HepG2 (cell line): ENCODE measurements at regions not wholly inside any gene's neighbourhood (a gene's known extent, or its start where the extent isn't known, plus 50 kb on each side); places are given as distances from the start of the nearest gene placed in this dataset.

Experiments used
- ATAC-seq: fragments of 200-7000 bp; cut with Tn5 transposase; 3 replicates; pipeline ENCODE4 v1.9.1; 2020; ENCODE audit warnings: mild to moderate bottlenecking, moderate library complexity
- BruUV-seq: library from RNA; stranded (reverse); fragments of 400-500 nt; replicated peaks from 2 replicates; lab custom pipeline; 2021; lab: Mats Ljungman, UMichigan
- CTCF ChIA-PET: fragments of 300-600 bp; formaldehyde crosslinking; extraction: SDS; loops from one replicate; lab custom pipeline; 2021; ENCODE audit warnings: low total read pairs, inconsistent platforms, low intra/inter-chr PET ratio; lab: Yijun Ruan, JAX
- POLR2A ChIA-PET: fragments of 350-600 bp; sonication (Branson Sonifier 250); formaldehyde crosslinking; loops from one replicate; lab custom pipeline; 2020; ENCODE audit warnings: antibody characterized with exemption, inconsistent platforms; lab: Yijun Ruan, JAX
- DNase-seq: peaks from one replicate; pipeline ENCODE4 v3.0.0-alpha.2; 2015; ENCODE audit warnings: low spot score
- FAIRE-seq: peaks from 3 replicates; lab custom pipeline; 2011; peaks lifted over from hg19 to GRCh38; lab: Jason Lieb, UNC
- H2AFZ ChIP-seq: one replicate; pipeline ENCODE4 v1.6.1; 2011; ENCODE audit warnings: low read length, inconsistent platforms
- H3K27ac ChIP-seq: fragments of 300-600 bp; 3 replicates; pipeline ENCODE4 v1.8.0; 2011; ENCODE audit warnings: mixed run types, mild to moderate bottlenecking, mixed read lengths, low read length, inconsistent platforms; ENCODE audit not compliant: insufficient read depth; ENCODE audit errors: extremely low read length
- H3K27me3 ChIP-seq, 2 experiments: fragments of 200-600 bp in 1 of 2; 2 replicates in 1 of 2; 3 replicates in 1 of 2; pipeline versions ENCODE4 v1.6.0 to v1.8.0; 2011; ENCODE audit warnings: low read length in 2 of 2, mild to moderate bottlenecking in 2 of 2, moderate library complexity in 2 of 2, inconsistent platforms in 1 of 2; ENCODE audit not compliant: insufficient read depth in 2 of 2, control insufficient read depth in 1 of 2
- H3K36me3 ChIP-seq, 2 experiments: fragments of 200-600 bp in 1 of 2; replicated peaks in 1 of 2; 2 replicates in 1 of 2; 3 replicates in 1 of 2; pipeline versions ENCODE4 v1.5.1 to v1.8.0; 2011; ENCODE audit warnings: low read length in 2 of 2, inconsistent platforms in 1 of 2; ENCODE audit not compliant: insufficient read depth in 2 of 2, control insufficient read depth in 1 of 2
- H3K4me1 ChIP-seq: 2 replicates; pipeline ENCODE4 v1.5.1; 2012; ENCODE audit warnings: low read length, inconsistent platforms; ENCODE audit not compliant: insufficient read depth
- H3K4me2 ChIP-seq: 2 replicates; pipeline ENCODE4 v1.6.0; 2011; ENCODE audit warnings: low read depth, low read length, inconsistent platforms
- H3K4me3 ChIP-seq, 3 experiments: fragments of 200-600 bp in 1 of 3; sonication (generic), shearing (Covaris generic) in 1 of 3; replicated peaks in 1 of 3; 2 replicates each; pipeline ENCODE4 v1.5.1; 2011 to 2016; ENCODE audit warnings: low read length in 3 of 3, inconsistent platforms in 2 of 3, low read depth in 2 of 3, mild to moderate bottlenecking in 2 of 3, control low read depth in 1 of 3, mixed read lengths in 1 of 3; ENCODE audit not compliant: insufficient read depth in 1 of 3
- H3K79me2 ChIP-seq: one replicate; pipeline ENCODE4 v1.6.1; 2011; ENCODE audit warnings: low read length, inconsistent platforms; ENCODE audit not compliant: insufficient read depth
- H3K9ac ChIP-seq: 2 replicates; pipeline ENCODE4 v1.6.0; 2011; ENCODE audit warnings: mild to moderate bottlenecking, low read depth, low read length, inconsistent platforms; ENCODE audit not compliant: insufficient read depth
- H3K9me3 ChIP-seq: 2 replicates; pipeline ENCODE4 v1.5.1; 2012; ENCODE audit warnings: mild to moderate bottlenecking, low read length
- H4K20me1 ChIP-seq: 2 replicates; pipeline ENCODE4 v1.6.0; 2011; ENCODE audit warnings: inconsistent platforms, mild to moderate bottlenecking, low read length, moderate library complexity; ENCODE audit not compliant: insufficient read depth
- HMG20B ChIP-seq: conservative IDR thresholded peaks from 2 replicates; pipeline ENCODE4 v1.6.1; 2016; ENCODE audit warnings: missing genetic modification reagents, missing compliant biosample characterization
- MIER2 ChIP-seq: IDR thresholded peaks from 2 replicates; pipeline ENCODE4 v1.6.1; 2016; ENCODE audit warnings: missing biosample characterization, missing genetic modification reagents
- NR2F2 ChIP-seq: IDR thresholded peaks from 2 replicates; pipeline ENCODE4 v1.6.1; 2012; ENCODE audit warnings: low read depth, inconsistent platforms, borderline replicate concordance
- PLRG1 ChIP-seq: fragments of 450-650 bp; conservative IDR thresholded peaks from 2 replicates; pipeline ENCODE4 v1.6.1; 2016
- SP2 ChIP-seq: sonication (generic); formaldehyde crosslinking; IDR thresholded peaks from 2 replicates; pipeline ENCODE4 v1.5.1; 2020; ENCODE audit warnings: mild to moderate bottlenecking, missing genetic modification reagents
- YEATS4 ChIP-seq: sonication (generic); formaldehyde crosslinking; IDR thresholded peaks from 2 replicates; pipeline ENCODE4 v1.4.0; 2020; ENCODE audit warnings: missing genetic modification reagents, borderline replicate concordance
- ZNF605 ChIP-seq: sonication (generic); formaldehyde crosslinking; IDR thresholded peaks from 2 replicates; pipeline ENCODE4 v1.8.0; 2022; ENCODE audit warnings: mild to moderate bottlenecking, missing genetic modification reagents
- ZNF619 ChIP-seq: sonication (generic); formaldehyde crosslinking; IDR thresholded peaks from 2 replicates; pipeline ENCODE4 v1.4.0; 2020; ENCODE audit warnings: mild to moderate bottlenecking, missing genetic modification reagents
- ZNF770 ChIP-seq: sonication (generic); formaldehyde crosslinking; IDR thresholded peaks from 2 replicates; pipeline ENCODE4 v1.5.0; 2020; ENCODE audit warnings: mild to moderate bottlenecking, missing genetic modification reagents
- ZNF772 ChIP-seq: sonication (generic); formaldehyde crosslinking; IDR thresholded peaks from 2 replicates; pipeline ENCODE4 v1.5.0; 2020; ENCODE audit warnings: mild to moderate bottlenecking, missing genetic modification reagents
- ZNF773 ChIP-seq: sonication (generic); formaldehyde crosslinking; IDR thresholded peaks from 2 replicates; pipeline ENCODE4 v1.4.0; 2020; ENCODE audit warnings: missing genetic modification reagents, borderline replicate concordance
- ZNF839 ChIP-seq: sonication (generic); formaldehyde crosslinking; IDR thresholded peaks from 2 replicates; pipeline ENCODE4 v1.4.0; 2020; ENCODE audit warnings: missing genetic modification reagents, mild to moderate bottlenecking, borderline replicate concordance
- in situ Hi-C: cut with HindIII; loops from 2 replicates; pipeline ENCODE4 v1.10.0; 2017; ENCODE audit warnings: low pct_unique_long_range_greater_than_20kb; ENCODE audit not compliant: extremely low pct_ligation_motif_present
- intact Hi-C: fragments of 100-400 bp; cut with micrococcal nuclease; formaldehyde crosslinking; loops from one replicate; pipeline ENCODE4 v1.10.0; 2022; ENCODE audit not compliant: unreplicated experiment
- TF ChIP-seq, protein P1 (sequence below), 2 experiments: sonication (generic) in 1 of 2; formaldehyde crosslinking in 1 of 2; IDR thresholded peaks; 2 replicates each; pipeline versions ENCODE4 v1.4.0 to v1.6.1; 2016 to 2020; ENCODE audit warnings: borderline replicate concordance in 1 of 2, low read depth in 1 of 2, mild to moderate bottlenecking in 1 of 2, missing genetic modification reagents in 1 of 2
- TF ChIP-seq, protein P2 (sequence below): sonication (generic); formaldehyde crosslinking; IDR thresholded peaks from 2 replicates; pipeline ENCODE4 v1.5.0; 2020; ENCODE audit warnings: missing genetic modification reagents
- TF ChIP-seq, protein P3 (sequence below): IDR thresholded peaks from 2 replicates; pipeline ENCODE4 v1.6.1; 2016; ENCODE audit warnings: low read depth, borderline replicate concordance
- TF ChIP-seq, protein P4 (sequence below): sonication (generic); formaldehyde crosslinking; IDR thresholded peaks from 2 replicates; pipeline ENCODE4 v1.5.0; 2020; ENCODE audit warnings: mild to moderate bottlenecking, missing genetic modification reagents, moderate library complexity

DNA sequence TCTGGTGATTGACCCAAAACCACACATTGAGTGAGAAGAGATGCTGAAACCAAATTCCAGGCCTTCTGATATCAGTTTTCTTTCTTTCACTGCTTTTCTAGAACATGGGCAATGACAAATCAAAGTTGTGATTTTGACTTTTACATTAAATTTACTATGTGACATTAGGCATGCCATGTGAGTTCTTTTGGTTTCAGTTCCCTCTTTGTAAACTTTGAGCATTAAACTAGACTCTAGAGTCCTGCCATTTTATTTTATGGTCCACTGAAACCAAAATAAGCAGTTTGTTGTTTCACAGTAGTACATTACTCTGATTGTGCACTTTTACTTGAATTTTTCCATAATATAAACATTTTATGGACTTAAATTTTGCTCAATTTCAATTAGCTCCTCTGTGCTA is 381.1 kb upstream of the SEMA3D start:
- H3K4me3 ChIP-seq, result no peak overlapping the region
- H2AFZ ChIP-seq, result no peak overlapping the region
- DNase-seq, result no peak
- H3K79me2 ChIP-seq, result no peaks in the 10 kb centered on the region
- no peaks in the 10 kb centered on the region for H3K4me1 ChIP-seq
- no peak overlapping the region for H3K27ac ChIP-seq
- H3K9me3 ChIP-seq, result no peaks in the 10 kb centered on the region
- in situ Hi-C loops (no loop called here), intact Hi-C loops (no loop called here)
- H3K9ac ChIP-seq, result no peak overlapping the region
- no peaks in the 10 kb centered on the region for H3K27me3 ChIP-seq
- CTCF ChIA-PET, result no interaction called here
- no peak for ATAC-seq
- no peaks in the 10 kb centered on the region for H4K20me1 ChIP-seq
- BruUV-seq, result no TSS peak
- no peak for FAIRE-seq
- no peaks in the 10 kb centered on the region for H3K36me3 ChIP-seq
- no peak overlapping the region for H3K4me2 ChIP-seq
- POLR2A ChIA-PET, result no interaction called here
- TF ChIP-seq, protein P1, sequence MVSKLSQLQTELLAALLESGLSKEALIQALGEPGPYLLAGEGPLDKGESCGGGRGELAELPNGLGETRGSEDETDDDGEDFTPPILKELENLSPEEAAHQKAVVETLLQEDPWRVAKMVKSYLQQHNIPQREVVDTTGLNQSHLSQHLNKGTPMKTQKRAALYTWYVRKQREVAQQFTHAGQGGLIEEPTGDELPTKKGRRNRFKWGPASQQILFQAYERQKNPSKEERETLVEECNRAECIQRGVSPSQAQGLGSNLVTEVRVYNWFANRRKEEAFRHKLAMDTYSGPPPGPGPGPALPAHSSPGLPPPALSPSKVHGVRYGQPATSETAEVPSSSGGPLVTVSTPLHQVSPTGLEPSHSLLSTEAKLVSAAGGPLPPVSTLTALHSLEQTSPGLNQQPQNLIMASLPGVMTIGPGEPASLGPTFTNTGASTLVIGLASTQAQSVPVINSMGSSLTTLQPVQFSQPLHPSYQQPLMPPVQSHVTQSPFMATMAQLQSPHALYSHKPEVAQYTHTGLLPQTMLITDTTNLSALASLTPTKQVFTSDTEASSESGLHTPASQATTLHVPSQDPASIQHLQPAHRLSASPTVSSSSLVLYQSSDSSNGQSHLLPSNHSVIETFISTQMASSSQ (IDR thresholded peaks at IDR 0.05; ENCODE audit: low read depth), result no peak
- TF ChIP-seq, protein P1 (CRISPR knock-in tag; IDR thresholded peaks at IDR 0.05; ENCODE audit: borderline replicate concordance), result no peak
- TF ChIP-seq, protein P2, sequence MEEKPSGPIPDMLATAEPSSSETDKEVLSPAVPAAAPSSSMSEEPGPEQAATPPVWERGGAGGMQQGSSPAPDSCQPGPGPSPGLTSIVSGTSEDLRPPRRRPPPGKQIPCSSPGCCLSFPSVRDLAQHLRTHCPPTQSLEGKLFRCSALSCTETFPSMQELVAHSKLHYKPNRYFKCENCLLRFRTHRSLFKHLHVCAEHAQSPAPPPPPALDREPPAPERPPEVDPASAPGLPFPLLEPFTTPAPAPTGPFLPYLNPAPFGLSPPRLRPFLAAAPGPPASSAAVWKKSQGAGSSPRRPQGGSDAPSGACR (CRISPR knock-in tag), result no peak
- no peak for TF ChIP-seq ZNF773 (CRISPR knock-in tag)
- TF ChIP-seq, protein P3, sequence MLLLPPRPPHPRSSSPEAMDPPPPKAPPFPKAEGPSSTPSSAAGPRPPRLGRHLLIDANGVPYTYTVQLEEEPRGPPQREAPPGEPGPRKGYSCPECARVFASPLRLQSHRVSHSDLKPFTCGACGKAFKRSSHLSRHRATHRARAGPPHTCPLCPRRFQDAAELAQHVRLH (CRISPR knock-in tag), result no peak
- no peak for TF ChIP-seq ZNF605 (CRISPR knock-in tag)
- no peak for TF ChIP-seq NR2F2
- TF ChIP-seq YEATS4 (CRISPR knock-in tag), result no peak
- TF ChIP-seq SP2, result no peak
- TF ChIP-seq ZNF772, result no peak
- TF ChIP-seq, protein P4, sequence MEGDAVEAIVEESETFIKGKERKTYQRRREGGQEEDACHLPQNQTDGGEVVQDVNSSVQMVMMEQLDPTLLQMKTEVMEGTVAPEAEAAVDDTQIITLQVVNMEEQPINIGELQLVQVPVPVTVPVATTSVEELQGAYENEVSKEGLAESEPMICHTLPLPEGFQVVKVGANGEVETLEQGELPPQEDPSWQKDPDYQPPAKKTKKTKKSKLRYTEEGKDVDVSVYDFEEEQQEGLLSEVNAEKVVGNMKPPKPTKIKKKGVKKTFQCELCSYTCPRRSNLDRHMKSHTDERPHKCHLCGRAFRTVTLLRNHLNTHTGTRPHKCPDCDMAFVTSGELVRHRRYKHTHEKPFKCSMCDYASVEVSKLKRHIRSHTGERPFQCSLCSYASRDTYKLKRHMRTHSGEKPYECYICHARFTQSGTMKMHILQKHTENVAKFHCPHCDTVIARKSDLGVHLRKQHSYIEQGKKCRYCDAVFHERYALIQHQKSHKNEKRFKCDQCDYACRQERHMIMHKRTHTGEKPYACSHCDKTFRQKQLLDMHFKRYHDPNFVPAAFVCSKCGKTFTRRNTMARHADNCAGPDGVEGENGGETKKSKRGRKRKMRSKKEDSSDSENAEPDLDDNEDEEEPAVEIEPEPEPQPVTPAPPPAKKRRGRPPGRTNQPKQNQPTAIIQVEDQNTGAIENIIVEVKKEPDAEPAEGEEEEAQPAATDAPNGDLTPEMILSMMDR (CRISPR knock-in tag), result no peak
- TF ChIP-seq PLRG1, result no peak
- no peak for TF ChIP-seq HMG20B (CRISPR knock-in tag)
- TF ChIP-seq ZNF839, result no peak
- no peak for TF ChIP-seq MIER2 (CRISPR knock-in tag)
- no peak for TF ChIP-seq ZNF619 (CRISPR knock-in tag)
- no peak for TF ChIP-seq ZNF770 (CRISPR knock-in tag)
